ENCODE measurements at regions not wholly inside any gene's neighbourhood (a gene's known extent, or its start where the extent isn't known, plus 50 kb on each side); places are given as distances from the start of the nearest gene placed in this dataset.

DNA sequence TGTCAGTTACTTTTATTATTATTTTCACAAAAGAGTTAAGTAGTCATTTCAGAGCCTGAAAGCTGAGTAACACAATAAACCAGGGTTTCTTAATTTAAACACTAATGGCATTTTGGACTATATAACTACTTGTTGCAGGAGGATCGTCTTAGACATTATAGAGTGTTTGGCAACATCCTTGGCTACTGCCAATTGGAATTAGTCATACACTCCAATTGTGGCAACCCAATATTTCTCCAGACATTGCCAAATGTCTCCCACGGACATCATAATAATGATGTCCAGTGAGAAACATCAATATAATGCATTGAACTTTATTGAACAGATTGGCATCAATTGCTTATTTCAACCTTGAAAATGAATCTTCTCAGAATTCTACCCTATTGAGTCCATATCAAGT lies 441.9 kb upstream of the ADGRL4 start:
- no peak for TF ChIP-seq FOSL1 (IDR thresholded peaks at IDR 0.05; ENCODE audit: insufficient read depth, low read depth, low read length)
- no peak for TF ChIP-seq CREB1 (IDR thresholded peaks at IDR 0.05)
- Histone ChIP-seq H3K56ac (replicated peaks; ENCODE audit: insufficient read length, low read depth, low read length) (no peak overlapping the region), H2BK12ac (ENCODE audit: low read depth, low read length) (no peak overlapping the region), H3K23me2 (ENCODE audit: low read depth, low read length) (no peaks in the 10 kb centered on the region), H2BK15ac (ENCODE audit: low read length) (no peak overlapping the region), H3K79me1 (ENCODE audit: low read depth, low read length) (no peaks in the 10 kb centered on the region), H2BK5ac (ENCODE audit: low read depth, low read length) (no peak overlapping the region), H3K18ac (ENCODE audit: extremely low read depth, low read length) (no peak overlapping the region), H4K8ac (ENCODE audit: extremely low read depth, insufficient read depth, low read length) (no peak overlapping the region), H3K9me3 (ENCODE audit: insufficient read depth in 2 of 2, low read depth in 1 of 2, low read length in 1 of 2) (no peaks in the 10 kb centered on the region), H3K4me2 (ENCODE audit: insufficient read depth in 1 of 2, low read depth in 2 of 2, low read length in 2 of 2) (no peak overlapping the region), H3K36me3 (ENCODE audit: control insufficient read depth in 2 of 4, insufficient read depth in 4 of 4, low read length in 3 of 4) (no peaks in the 10 kb centered on the region; a peak in 1 of 8 replicates), H3K14ac (ENCODE audit: insufficient read length) (no peak overlapping the region), H4K91ac (replicated peaks; ENCODE audit: insufficient read length, low read length) (no peak overlapping the region), H4K5ac (ENCODE audit: insufficient read length, low read depth, low read length) (no peak overlapping the region), H3K9ac (replicated peaks in 1 of 4; ENCODE audit: extremely low read depth in 1 of 4, low read depth in 3 of 4, low read length in 3 of 4) (no peak overlapping the region), H3K27ac (ENCODE audit: low read depth, low read length) (no peak overlapping the region), H3K79me2 (ENCODE audit: control insufficient read depth in 1 of 2, insufficient read depth in 2 of 2, low read length in 2 of 2) (no peaks in the 10 kb centered on the region), H3K4me1 (replicated peaks in 1 of 4; ENCODE audit: control insufficient read depth in 3 of 4, insufficient read depth in 4 of 4, low read length in 3 of 4) (no peaks in the 10 kb centered on the region), H3K4me3 (ENCODE audit: extremely low read depth in 1 of 4, insufficient read depth in 2 of 4, low read depth in 3 of 4, low read length in 4 of 4) (no peak overlapping the region), H3K23ac (ENCODE audit: insufficient read length) (no peak overlapping the region), H2AK5ac (ENCODE audit: low read depth, low read length) (no peak overlapping the region), H2AFZ (ENCODE audit: low read length) (no peak overlapping the region), H4K20me1 (replicated peaks in 1 of 2; ENCODE audit: control insufficient read depth in 1 of 2, insufficient read depth in 2 of 2, low read length in 2 of 2) (no peaks in the 10 kb centered on the region), H3K27me3 (replicated peaks in 1 of 4; ENCODE audit: control insufficient read depth in 3 of 4, extremely low read depth in 1 of 4, insufficient read depth in 3 of 4, low read length in 3 of 4) (no peaks in the 10 kb centered on the region), H2BK120ac (replicated peaks; ENCODE audit: low read depth, low read length) (no peak overlapping the region), H2BK20ac (ENCODE audit: low read length) (no peak overlapping the region), H3K4ac (replicated peaks; ENCODE audit: insufficient read length, low read depth, low read length) (no peak overlapping the region)
- no peak for FAIRE-seq
- CTCF ChIA-PET (ENCODE audit: partially characterized antibody) = no interaction called here
- POLR2A ChIA-PET (ENCODE audit: partially characterized antibody) = no interaction called here
- 84% methylated on average over 2 of the region's 2 CpGs; no CpG with 5 or more reads in 1 of the 2 experiments for WGBS, 2 experiments (ENCODE audit: extremely low coverage in 1 of 2, insufficient coverage in 1 of 2, insufficient read length in 1 of 2, insufficient replicate concordance in 2 of 2, low coverage in 1 of 2, low lambda C conversion rate in 2 of 2, missing lambda C conversion rate in 1 of 2)
- DNase-seq (ENCODE audit: low read depth in 1 of 2, low spot score in 2 of 2) = no peak

Data from H1 (cell line).